GM21723 (cell line): ENCODE measurements at regions not wholly inside any gene's neighbourhood (a gene's known extent, or its start where the extent isn't known, plus 50 kb on each side); places are given as distances from the start of the nearest gene placed in this dataset.

Experiments used
- ATAC-seq: cut with Tn5 transposase; IDR thresholded peaks from one replicate; pipeline ENCODE4 v1.9.1; 2021; ENCODE audit warnings: mild to moderate bottlenecking, moderate library complexity; ENCODE audit not compliant: unreplicated experiment

- no peak for ATAC-seq
These were observed 52.3 kb downstream of the PLEKHG1 start for GRCh38 chr6:150651808-150652470.

- no peak for ATAC-seq
These were observed 53.3 kb downstream of the PLEKHG1 start for GRCh38 chr6:150652848-150653613.

- ATAC-seq: no peak
These were observed 54.9 kb downstream of the PLEKHG1 start for GRCh38 chr6:150654608-150655007.

GRCh38 chr6:150656156-150656555 is 56.5 kb downstream of the PLEKHG1 start:
- ATAC-seq: no peak

GRCh38 chr6:150658421-150658820 is 58.7 kb downstream of the PLEKHG1 start:
- ATAC-seq: no peak

- ATAC-seq: no peak
These were observed 59.5 kb downstream of the PLEKHG1 start for GRCh38 chr6:150659046-150659763.

- no peak for ATAC-seq
These were observed 61.7 kb downstream of the PLEKHG1 start for GRCh38 chr6:150661216-150662007.

GRCh38 chr6:150662814-150663213 is 63.1 kb downstream of the PLEKHG1 start:
- no peak for ATAC-seq

- no peak for ATAC-seq
These were observed 64.4 kb downstream of the PLEKHG1 start for GRCh38 chr6:150664091-150664490.

- ATAC-seq: no peak
These were observed 66.4 kb downstream of the PLEKHG1 start for GRCh38 chr6:150666071-150666470.

GRCh38 chr6:150667359-150667758 is 67.7 kb downstream of the PLEKHG1 start:
- no peak for ATAC-seq

GRCh38 chr6:150667977-150668716 is 68.5 kb downstream of the PLEKHG1 start:
- no peak for ATAC-seq

GRCh38 chr6:150668900-150669302 is 69.2 kb downstream of the PLEKHG1 start:
- ATAC-seq: no peak

- ATAC-seq: no peak
These were observed 70.6 kb downstream of the PLEKHG1 start for GRCh38 chr6:150670311-150670710.

- no peak for ATAC-seq
These were observed 73.1 kb downstream of the PLEKHG1 start for GRCh38 chr6:150672800-150673199.

- no peak for ATAC-seq
These were observed 74.1 kb downstream of the PLEKHG1 start for GRCh38 chr6:150673720-150674346.

- no peak for ATAC-seq
These were observed 76.7 kb downstream of the PLEKHG1 start for GRCh38 chr6:150676344-150676743.

GRCh38 chr6:150676772-150677171 is 77.1 kb downstream of the PLEKHG1 start:
- ATAC-seq: no peak

GRCh38 chr6:150680510-150680909 is 80.8 kb downstream of the PLEKHG1 start:
- ATAC-seq: no peak
